GM10266 (cell line): ENCODE measurements at regions not wholly inside any gene's neighbourhood (a gene's known extent, or its start where the extent isn't known, plus 50 kb on each side); places are given as distances from the start of the nearest gene placed in this dataset.

ENCODE experiments used
- DNase-seq: peaks from one replicate; pipeline ENCODE4 v3.0.0; 2012; ENCODE audit errors: extremely low spot score
- TF ChIP-seq, protein P1 (sequence below): IDR thresholded peaks from 2 replicates; pipeline ENCODE4 v1.5.1; 2012; ENCODE audit warnings: mild to moderate bottlenecking, low read depth; ENCODE audit not compliant: control insufficient read depth, insufficient read depth; ENCODE audit errors: missing control alignments

DNA sequence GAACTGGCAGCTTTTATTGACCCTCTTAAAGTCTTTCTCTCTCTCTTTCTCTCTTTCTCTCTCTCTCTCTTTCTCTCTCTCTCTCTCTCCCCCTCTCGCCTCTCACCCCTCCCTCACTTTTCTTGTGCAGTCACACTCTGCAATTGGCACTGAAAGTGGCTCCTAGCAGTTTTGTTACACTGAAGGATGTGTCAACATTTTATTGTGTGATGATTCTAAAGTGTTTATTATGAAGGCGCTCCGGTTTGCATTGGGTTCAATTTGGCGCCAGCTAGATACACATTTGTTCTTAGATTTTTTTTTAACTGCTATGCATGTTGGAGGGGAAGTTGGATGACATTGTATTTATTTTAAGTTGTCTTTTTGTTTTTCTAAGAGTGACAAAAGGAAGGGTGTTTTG lies 64.0 kb upstream of the CHRM3 start:
- DNase-seq, result no peak
- TF ChIP-seq, protein P1, sequence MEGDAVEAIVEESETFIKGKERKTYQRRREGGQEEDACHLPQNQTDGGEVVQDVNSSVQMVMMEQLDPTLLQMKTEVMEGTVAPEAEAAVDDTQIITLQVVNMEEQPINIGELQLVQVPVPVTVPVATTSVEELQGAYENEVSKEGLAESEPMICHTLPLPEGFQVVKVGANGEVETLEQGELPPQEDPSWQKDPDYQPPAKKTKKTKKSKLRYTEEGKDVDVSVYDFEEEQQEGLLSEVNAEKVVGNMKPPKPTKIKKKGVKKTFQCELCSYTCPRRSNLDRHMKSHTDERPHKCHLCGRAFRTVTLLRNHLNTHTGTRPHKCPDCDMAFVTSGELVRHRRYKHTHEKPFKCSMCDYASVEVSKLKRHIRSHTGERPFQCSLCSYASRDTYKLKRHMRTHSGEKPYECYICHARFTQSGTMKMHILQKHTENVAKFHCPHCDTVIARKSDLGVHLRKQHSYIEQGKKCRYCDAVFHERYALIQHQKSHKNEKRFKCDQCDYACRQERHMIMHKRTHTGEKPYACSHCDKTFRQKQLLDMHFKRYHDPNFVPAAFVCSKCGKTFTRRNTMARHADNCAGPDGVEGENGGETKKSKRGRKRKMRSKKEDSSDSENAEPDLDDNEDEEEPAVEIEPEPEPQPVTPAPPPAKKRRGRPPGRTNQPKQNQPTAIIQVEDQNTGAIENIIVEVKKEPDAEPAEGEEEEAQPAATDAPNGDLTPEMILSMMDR, result no peak

DNA sequence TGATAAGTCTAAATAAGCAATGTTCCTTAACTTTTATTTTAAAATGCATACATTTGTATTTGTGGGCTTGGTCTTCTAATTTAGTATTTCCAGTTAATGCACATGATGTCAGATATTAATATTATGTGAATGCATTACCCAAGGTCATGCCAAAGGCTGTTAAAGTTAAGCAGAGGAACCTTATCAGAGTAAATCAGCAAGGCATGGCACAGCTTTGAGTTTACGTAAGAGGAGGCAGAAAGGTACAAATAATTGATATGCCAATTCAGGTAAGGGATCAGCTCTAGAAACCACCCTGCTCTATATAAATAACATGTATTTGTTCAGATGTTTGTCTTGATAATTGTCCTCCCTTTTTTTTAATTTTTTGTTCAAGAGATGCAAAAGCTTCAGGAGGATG lies 64.5 kb upstream of the CHRM3 start:
- DNase-seq, result no peak
- TF ChIP-seq, protein P1, result no peak

DNA sequence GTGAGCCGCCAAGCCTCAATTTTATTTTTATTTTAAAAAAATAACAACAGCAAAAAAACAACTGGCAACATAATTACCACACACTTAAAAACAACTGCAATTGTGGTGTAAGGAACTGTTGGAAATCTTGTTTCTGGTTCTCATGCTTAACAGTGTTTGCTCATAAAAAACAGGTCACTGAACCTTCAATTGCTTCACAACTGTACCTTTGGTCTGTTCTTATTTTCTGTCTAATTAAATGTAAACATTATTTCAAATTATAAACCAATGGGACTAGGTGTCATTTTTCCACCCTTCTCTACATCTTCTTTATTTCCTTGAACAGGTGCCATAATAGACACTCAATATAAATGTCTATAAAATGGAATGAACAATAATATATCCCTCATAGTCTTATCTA lies 68.4 kb upstream of the CHRM3 start:
- TF ChIP-seq, protein P1, result no peak

DNA sequence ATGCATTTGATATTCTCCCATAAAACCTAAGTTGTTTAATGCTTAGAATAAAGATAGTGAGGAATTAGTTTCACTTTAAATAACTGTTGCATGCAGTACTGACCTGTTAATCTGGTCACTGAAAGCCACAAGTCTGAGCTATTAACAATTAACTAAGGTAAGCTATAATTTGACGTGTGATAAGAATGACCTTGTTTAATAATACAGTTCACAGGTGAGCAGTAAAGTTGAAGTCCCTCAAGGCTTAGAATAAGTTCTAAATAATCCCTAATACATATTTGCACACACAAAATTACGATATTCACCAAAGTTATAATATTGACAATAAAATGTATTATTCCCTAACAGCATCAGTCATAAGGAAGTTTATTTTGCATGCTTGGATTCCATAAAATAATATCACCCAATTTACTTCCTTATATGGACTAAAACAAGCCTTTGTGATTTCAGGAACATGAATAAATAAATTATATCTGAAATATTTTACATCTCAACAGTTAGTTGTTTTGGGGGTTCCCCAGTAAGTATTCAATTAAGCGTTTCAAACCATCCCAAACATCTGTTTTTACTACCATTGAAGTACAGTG lies 70.6 kb upstream of the CHRM3 start:
- DNase-seq, result no peak
- TF ChIP-seq, protein P1, result no peak

More for the DNA sequence above, 68.4 kb upstream of the CHRM3 start:
- no peak for DNase-seq

DNA sequence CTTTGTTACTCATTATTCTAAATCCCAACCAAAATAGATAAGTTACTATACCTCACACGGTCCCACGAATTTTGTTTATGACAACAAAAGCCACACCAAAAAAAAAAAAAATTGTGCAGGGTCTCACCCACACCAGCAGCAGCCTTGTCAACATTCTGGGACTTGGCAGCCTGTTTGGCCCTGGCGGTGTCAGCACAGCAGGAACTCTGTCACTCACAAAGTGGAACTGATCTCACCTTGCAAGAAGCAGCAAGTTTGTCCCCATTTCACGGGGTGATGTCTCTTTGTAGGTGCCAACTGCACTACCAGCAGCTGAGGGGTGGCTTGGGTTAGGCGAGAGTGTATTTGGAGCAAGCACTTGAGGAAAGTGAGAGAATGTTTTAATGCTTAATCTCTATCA lies 75.0 kb upstream of the CHRM3 start:
- DNase-seq, result no peak
- TF ChIP-seq, protein P1, result no peak

DNA sequence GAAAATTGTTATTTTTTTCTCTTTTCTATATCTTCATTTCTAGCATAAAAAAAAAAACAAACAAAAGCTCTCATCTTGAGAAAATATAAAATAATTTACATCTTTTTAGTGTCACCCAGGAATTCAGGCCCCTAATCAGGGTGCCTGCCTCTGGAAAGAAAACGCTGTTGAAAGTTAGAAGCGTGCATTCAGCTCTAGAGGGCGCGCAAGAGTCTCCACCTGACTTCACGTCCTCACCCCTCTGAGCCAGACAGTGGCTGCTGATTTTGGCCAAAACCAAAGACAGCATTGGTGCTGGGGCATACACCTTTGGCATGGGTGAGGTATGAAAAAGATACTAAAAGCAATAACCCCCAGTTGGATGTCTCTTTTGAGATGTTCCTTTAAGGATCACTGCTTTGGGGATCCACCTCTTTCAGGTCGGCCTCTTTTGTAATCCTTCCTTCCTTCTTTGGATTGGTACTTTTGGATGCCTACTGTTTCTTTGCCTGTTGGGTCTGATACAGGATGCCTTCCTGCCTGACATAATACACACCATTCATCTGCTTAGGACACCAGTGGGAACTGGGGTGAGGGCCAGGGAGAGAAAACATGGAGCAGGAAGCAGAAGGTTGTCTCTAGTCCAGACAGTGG lies 77.6 kb upstream of the CHRM3 start:
- no peak for DNase-seq
- TF ChIP-seq, protein P1, result peak; percentile 24

DNA sequence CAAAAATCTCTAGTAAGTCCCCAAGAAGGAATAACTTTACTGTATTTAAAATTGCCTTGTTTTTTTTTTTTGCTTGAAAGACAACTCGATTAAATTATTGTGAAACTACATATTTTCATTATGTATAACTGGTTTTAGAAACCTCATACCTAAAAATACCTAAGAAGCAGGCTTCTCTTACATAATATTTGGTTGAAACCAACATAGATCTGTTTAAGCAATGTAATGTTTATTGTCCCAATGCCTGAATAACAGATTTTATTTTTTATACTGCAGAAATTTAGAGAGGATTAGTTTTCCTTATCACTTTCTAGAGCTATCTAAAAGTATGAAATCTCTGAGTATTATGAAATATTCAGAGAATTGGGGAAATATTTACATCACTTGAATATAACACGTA lies 78.5 kb upstream of the CHRM3 start:
- DNase-seq, result no peak
- TF ChIP-seq, protein P1, result no peak
